GM12865 (cell line): ENCODE measurements at regions not wholly inside any gene's neighbourhood (a gene's known extent, or its start where the extent isn't known, plus 50 kb on each side); places are given as distances from the start of the nearest gene placed in this dataset.

Experiments used
- DNase-seq: peaks from one replicate; pipeline ENCODE4 v3.0.0; 2010; ENCODE audit warnings: low read depth
- H3K4me3 ChIP-seq: 2 replicates; pipeline ENCODE4 v1.5.1; 2011; ENCODE audit warnings: mild to moderate bottlenecking, low read depth, low read length, control low read depth
- TF ChIP-seq, protein P1 (sequence below): IDR thresholded peaks from 2 replicates; pipeline ENCODE4 v1.5.1; 2011; ENCODE audit warnings: low read length, control low read depth, low read depth, inconsistent platforms; ENCODE audit not compliant: insufficient read depth; ENCODE audit errors: missing control alignments

DNA sequence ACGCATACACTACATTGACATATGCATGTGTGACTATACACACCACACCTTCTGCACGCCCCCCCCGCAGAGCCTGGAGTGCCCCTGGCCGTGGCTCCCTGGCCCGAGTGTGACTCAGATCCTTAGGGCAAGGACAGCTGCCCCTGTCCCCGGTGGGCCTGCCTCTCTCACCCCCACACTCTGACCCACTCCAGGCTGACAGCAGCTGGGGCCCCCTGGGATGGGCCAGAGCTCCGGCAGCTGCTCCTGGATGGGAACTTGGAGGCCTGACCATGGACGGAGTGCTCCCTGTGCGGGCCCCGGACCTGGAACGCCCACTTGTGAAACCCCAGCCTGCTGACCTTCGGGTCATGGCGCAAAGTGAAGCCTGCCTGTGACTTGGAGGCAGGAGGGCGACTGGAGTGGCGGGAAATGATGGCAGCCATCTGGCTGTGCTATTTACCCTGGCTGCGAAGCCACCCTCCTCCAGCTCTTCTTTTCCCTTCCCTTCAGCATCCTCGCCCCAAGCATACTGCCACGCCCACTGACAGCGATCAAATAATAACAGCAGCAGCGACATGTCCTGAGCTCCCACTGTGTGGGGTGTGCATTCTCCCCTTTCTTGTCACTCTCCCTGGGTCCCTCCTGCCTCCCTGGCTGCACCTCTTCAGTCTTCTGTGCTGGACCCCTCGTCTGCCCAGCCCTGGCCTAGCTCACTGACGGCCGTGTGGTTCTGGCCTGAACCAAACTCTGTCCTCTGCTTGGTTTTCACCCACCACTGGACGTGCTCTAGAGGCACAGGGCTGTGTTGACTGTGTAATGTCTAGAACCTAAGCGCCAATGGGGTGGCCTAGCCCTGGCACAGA is 90.7 kb upstream of the MEF2A start:
- no peak for DNase-seq
- no peak overlapping the region for H3K4me3 ChIP-seq
- TF ChIP-seq, protein P1, sequence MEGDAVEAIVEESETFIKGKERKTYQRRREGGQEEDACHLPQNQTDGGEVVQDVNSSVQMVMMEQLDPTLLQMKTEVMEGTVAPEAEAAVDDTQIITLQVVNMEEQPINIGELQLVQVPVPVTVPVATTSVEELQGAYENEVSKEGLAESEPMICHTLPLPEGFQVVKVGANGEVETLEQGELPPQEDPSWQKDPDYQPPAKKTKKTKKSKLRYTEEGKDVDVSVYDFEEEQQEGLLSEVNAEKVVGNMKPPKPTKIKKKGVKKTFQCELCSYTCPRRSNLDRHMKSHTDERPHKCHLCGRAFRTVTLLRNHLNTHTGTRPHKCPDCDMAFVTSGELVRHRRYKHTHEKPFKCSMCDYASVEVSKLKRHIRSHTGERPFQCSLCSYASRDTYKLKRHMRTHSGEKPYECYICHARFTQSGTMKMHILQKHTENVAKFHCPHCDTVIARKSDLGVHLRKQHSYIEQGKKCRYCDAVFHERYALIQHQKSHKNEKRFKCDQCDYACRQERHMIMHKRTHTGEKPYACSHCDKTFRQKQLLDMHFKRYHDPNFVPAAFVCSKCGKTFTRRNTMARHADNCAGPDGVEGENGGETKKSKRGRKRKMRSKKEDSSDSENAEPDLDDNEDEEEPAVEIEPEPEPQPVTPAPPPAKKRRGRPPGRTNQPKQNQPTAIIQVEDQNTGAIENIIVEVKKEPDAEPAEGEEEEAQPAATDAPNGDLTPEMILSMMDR = no peak

DNA sequence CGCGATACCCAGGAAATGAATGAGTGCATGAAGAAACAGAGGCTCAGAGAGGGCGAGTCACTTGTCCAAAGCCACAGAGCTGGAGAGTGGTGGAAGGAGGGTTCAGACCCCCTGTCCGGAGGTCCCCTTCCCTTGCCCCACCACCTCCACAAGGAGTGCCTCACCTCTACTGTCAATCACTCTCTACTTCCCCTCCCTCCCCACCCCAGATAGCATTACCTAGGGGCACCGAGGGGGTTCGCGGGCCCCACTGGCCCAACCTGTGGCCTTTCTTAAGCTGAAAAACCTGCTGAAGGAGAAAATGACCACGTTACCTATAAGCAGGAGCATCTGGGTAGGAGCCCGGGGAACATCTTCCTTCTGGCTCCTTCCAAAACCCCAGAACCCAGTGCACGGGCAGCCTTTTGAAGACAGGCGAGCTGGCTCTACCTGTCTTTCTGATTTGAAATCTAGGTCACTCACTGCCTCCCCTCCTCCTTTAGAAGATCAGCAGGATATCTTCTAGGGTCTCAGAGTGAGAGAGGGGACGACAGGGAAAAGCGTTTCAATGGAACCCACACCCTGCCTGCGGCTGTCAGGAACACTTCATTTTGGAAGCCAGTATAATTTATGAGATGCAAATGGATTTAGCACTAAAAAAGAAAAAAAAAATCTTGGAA is 89.9 kb upstream of the MEF2A start:
- TF ChIP-seq, protein P1 = no peak
- H3K4me3 ChIP-seq = no peak overlapping the region
- DNase-seq = no peak

DNA sequence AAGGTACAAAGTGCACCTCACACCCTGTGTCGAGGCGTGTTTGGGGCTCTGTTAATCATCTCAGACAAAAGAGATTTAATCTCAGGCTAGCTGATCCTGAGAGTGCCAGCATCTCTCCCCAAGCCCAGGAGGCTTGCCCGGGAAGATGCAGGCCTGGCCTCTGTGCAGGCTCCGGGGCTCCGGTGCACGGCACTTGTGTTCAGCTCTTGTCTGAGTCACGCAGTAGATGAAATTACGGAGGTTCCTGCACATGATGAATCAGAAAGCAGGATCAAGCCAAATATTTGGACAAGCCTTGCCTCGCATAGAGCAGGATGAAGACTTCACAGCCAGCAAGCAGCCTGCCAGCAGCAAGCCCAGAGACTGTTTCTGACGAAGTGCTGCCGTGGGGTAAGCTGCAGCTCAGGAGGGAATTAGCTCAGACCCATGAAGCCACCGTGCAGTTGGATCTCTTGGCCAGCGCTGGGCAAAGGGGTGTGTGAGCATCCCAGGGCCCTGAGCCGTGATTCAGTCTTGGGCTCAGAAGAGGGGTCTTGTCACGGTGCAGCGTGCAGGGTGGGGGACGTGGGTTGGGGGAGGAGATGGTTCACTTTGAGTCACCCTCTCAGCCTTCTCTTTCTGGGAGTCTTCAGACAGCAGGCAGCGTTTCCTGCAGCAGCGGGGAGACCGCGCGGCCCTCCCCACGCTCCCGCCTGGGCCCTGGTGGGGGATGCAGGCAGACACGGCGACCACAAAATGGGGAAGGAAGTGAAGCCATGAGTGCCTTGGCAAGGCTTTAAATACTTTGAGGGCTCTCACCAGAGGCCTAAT is 89.2 kb upstream of the MEF2A start:
- TF ChIP-seq, protein P1 = no peak
- no peak overlapping the region for H3K4me3 ChIP-seq
- DNase-seq = peak; percentile 56

DNA sequence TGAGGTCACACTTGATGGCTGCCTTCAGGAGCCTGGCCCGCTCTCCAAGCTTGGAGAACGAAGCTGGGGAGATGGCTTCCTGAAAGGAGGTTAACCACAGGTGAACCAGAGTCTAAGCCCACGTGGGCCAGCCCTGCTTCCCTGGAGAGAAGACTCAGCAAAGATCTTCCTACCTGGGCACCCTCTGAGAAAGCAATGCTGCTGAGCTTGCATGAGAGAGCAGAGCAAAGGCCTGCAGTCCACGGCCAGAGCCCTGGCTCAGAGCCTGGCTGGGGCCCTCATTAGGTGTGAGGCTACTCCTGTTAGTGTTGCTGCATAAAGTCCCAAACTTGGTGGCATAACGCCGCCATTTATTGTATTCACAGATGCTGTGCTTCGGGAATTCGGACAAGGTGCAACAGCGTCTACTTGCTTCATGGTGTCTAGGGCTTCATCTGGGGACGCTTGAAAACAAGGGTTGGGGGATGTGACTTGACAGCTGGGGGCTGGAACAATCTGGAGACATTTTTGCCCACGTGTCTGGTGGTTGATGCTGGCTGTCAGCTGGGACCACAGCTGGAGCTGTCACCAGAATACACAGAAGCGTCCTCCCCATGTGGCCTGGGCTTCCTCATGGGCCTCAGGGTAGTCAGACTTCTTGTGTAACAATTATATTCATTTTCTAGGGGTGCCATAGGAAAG is 87.9 kb upstream of the MEF2A start:
- TF ChIP-seq, protein P1 = no peak
- no peak overlapping the region for H3K4me3 ChIP-seq
- no peak for DNase-seq

DNA sequence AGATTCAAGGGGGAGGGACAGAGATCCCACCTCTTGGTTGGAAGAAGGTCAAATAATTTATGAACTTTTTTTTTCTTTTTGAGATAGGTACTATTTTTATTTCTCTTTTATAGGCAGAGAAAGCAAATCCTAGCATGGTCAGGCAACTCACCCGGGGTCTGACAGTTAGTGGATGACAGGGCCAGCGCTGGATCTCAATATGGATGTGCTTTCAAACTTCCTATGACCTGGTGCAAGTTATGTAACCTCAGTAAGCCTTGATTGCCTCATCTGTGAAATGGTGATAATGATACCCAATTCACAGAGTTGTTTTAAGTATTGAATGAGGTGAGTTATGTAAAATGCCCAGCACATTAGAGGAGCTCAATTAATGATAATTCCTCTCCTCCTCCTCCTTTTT is 86.8 kb upstream of the MEF2A start:
- DNase-seq = no peak
- TF ChIP-seq, protein P1 = no peak
- no peak overlapping the region for H3K4me3 ChIP-seq

DNA sequence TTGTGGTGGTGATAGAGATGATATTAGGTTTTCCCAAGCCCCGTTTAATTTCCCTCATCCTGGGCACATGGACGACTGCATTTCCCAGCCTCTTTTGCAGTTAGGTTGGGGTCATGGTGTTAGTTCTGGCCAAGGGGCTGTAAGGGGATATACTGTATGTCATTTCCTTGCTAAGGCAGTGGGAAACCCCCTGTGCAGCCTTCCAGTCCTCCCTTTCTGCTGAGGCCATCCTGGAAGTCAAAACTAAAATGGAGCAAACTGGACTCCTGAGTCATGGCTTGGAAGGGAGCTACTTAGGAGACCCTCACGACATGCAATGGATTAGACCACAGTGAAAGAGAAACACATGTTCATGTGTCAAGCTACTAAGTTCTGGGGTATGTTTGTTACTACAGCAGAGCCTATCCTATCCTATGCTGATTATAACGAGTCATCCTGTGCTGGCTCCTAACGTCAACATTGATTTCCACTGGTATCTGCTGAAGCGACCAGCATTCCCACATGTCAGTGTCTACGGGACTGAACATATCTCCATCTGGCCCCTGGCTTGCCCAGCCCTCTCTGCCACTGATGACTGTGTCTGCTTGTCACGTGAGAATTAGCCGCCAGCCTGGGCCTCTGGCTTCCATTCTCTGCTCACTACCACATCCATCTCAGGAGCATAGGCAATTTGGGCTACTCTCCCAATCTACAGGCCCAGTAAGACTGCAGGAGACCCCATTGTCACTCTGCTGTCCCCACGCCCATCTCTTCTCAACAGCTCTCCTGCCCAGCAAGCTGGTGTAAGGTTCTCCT is 85.6 kb upstream of the MEF2A start:
- TF ChIP-seq, protein P1 = no peak
- H3K4me3 ChIP-seq = no peak overlapping the region
- DNase-seq = no peak
